ENCODE measurements at regions not wholly inside any gene's neighbourhood (a gene's known extent, or its start where the extent isn't known, plus 50 kb on each side); places are given as distances from the start of the nearest gene placed in this dataset.

GRCh38 chr12:14256555-14257169, 108.8 kb upstream of the ATF7IP start:
- DNase-seq (peak; percentile 47 to 80), ATAC-seq (peak; percentile 47 to 54)
- no peaks in the 10 kb centered on the region for H3K36me3 ChIP-seq
- H3K9me3 ChIP-seq = no peaks in the 10 kb centered on the region
- no peaks in the 10 kb centered on the region for H3K27me3 ChIP-seq
- H3K27ac ChIP-seq = peak overlapping the region; percentile 85 to 87 (median 85)
- intact Hi-C loops (cut with DNase I; ENCODE audit: low total_unique reads) (loop anchor here (1.0 to 5.0 kb wide), 4 partner anchors 109 to 516 kb away; partner anchors contain the start of gene ATF7IP), in situ Hi-C loops (cut with MboI; ENCODE audit: low sequenced_read_pairs in 4 of 4) (loop anchor here in 3 of 4 donors (5.0 to 25.0 kb wide), 3 partner anchors 108 to 206 kb away; partner anchors contain the start of gene ATF7IP (in 3 of the 3))
- no peak for TF ChIP-seq POLR2A (IDR thresholded peaks at IDR 0.05)
- peak; percentile 75 to 87 (median 79) for TF ChIP-seq CTCF (IDR thresholded peaks at IDR 0.05 in 4 of 5, conservative IDR thresholded peaks at IDR 0.05 in 1 of 5)
- H3K4me1 ChIP-seq = peaks cover 37 to 38% of the 10 kb centered on the region in 2 donors
- H3K4me3 ChIP-seq = peak overlapping the region; percentile 37 to 43 (median 42)

- peaks cover 37 to 38% of the 10 kb centered on the region in 2 donors for H3K4me1 ChIP-seq
- H3K27ac ChIP-seq = peak overlapping the region; percentile 85 to 87 (median 85)
- no peak for DNase-seq
- H3K27me3 ChIP-seq = no peaks in the 10 kb centered on the region
- in situ Hi-C loops (cut with MboI; ENCODE audit: low sequenced_read_pairs in 4 of 4) = loop anchor here in 3 of 4 donors (5.0 to 25.0 kb wide), 3 partner anchors 107 to 205 kb away; partner anchors contain the start of gene ATF7IP (in 3 of the 3)
- H3K9me3 ChIP-seq = no peaks in the 10 kb centered on the region
- no peak for ATAC-seq
- intact Hi-C loops (cut with DNase I; ENCODE audit: low total_unique reads) = loop anchor here (1.0 to 5.0 kb wide), 4 partner anchors 108 to 515 kb away; partner anchors contain the start of gene ATF7IP
- peak overlapping the region; percentile 37 to 43 (median 42) for H3K4me3 ChIP-seq
- TF ChIP-seq POLR2A (IDR thresholded peaks at IDR 0.05) (peak in 1 of 2 donors; percentile 17), CTCF (IDR thresholded peaks at IDR 0.05 in 4 of 5, conservative IDR thresholded peaks at IDR 0.05 in 1 of 5) (no peak)
- no peaks in the 10 kb centered on the region for H3K36me3 ChIP-seq
Measured at GRCh38 chr12:14257303-14257733, 108.2 kb upstream of the ATF7IP start.

GRCh38 chr12:14257734-14258574, 107.5 kb upstream of the ATF7IP start:
- Histone ChIP-seq H3K27me3 (no peaks in the 10 kb centered on the region), H3K4me1 (peaks cover 37 to 38% of the 10 kb centered on the region in 2 donors), H3K4me3 (peak overlapping the region; percentile 37 to 43 (median 42)), H3K27ac (peak overlapping the region; percentile 85 to 87 (median 85)), H3K9me3 (no peaks in the 10 kb centered on the region), H3K36me3 (no peaks in the 10 kb centered on the region)
- intact Hi-C loops (cut with DNase I; ENCODE audit: low total_unique reads) (loop anchor here (1.0 to 5.0 kb wide), 4 partner anchors 107 to 514 kb away; partner anchors contain the start of gene ATF7IP), in situ Hi-C loops (cut with MboI; ENCODE audit: low sequenced_read_pairs in 4 of 4) (loop anchor here in 3 of 4 donors (5.0 to 25.0 kb wide), 3 partner anchors 107 to 204 kb away; partner anchors contain the start of gene ATF7IP (in 3 of the 3))
- DNase-seq (peak; percentile 84 to 95), ATAC-seq (peak; percentile 82 to 88)
- TF ChIP-seq CTCF (IDR thresholded peaks at IDR 0.05 in 4 of 5, conservative IDR thresholded peaks at IDR 0.05 in 1 of 5) (peak in 1 of 5 experiments; percentile 32), POLR2A (IDR thresholded peaks at IDR 0.05) (peak in 1 of 2 donors; percentile 11)

- H3K27ac ChIP-seq = peak overlapping the region; percentile 85 to 87 (median 85)
- peak overlapping the region in 3 of 4 donors; percentile 29 to 37 (median 31) for H3K4me3 ChIP-seq
- peaks cover 37 to 38% of the 10 kb centered on the region in 2 donors for H3K4me1 ChIP-seq
- H3K9me3 ChIP-seq = no peaks in the 10 kb centered on the region
- intact Hi-C loops (cut with DNase I; ENCODE audit: low total_unique reads) = loop anchor here (5.0 kb wide), 1 partner anchor 514 kb away; a partner anchor contains a TSS
- H3K27me3 ChIP-seq = no peaks in the 10 kb centered on the region
- in situ Hi-C loops (cut with MboI; ENCODE audit: low sequenced_read_pairs in 4 of 4) = loop anchor here in 3 of 4 donors (5.0 to 25.0 kb wide), 3 partner anchors 106 to 204 kb away; partner anchors contain the start of gene ATF7IP (in 3 of the 3)
- DNase-seq (no peak), ATAC-seq (no peak)
- no peaks in the 10 kb centered on the region for H3K36me3 ChIP-seq
- TF ChIP-seq POLR2A (IDR thresholded peaks at IDR 0.05) (no peak), CTCF (IDR thresholded peaks at IDR 0.05 in 4 of 5, conservative IDR thresholded peaks at IDR 0.05 in 1 of 5) (no peak)
Measured at GRCh38 chr12:14258575-14258940, 106.9 kb upstream of the ATF7IP start.
